ENCODE measurements at regions not wholly inside any gene's neighbourhood (a gene's known extent, or its start where the extent isn't known, plus 50 kb on each side); places are given as distances from the start of the nearest gene placed in this dataset.

DNA sequence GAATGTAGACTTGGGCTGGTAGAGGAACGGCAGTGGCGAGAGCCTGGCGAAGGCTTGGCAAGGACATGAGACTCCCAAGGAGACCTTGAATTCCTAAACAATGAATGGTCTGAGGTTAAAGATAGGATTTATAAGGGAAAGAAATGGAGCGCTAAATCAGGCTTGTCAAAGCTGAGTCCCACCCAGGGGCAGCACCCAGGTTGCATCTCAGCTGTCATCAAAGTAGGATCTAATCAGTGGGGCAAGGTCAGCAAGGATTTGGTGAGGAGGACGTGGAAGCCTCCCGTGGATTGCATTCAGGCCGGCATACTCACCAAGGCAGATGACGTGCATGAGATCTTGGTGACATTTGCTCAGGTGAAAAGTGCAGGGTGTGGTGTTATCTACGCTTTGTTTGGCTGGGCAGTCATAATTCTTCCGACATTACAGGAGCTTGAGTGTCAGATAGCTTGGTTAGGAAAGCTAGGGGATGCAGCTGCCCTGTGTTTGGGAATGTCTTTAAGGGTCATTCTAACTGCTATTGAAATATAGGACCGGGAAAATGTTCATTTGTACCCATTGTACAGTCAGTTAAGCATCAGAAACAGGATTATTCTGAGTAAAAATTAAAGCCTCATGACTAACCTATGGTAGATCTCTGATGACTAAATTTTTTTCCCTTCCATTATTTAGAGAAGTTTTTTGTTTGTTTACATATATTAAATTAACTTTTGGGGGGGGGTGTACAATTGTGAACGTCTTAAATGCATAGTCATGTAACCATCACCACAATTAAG lies 99.4 kb upstream of the TSC22D2 start:
- in situ Hi-C loops (cut with HindIII; ENCODE audit: low pct_ligation_motif_present, low pct_unique_long_range_greater_than_20kb, low sequenced_read_pairs) = no loop called here
- no peak for DNase-seq

DNA sequence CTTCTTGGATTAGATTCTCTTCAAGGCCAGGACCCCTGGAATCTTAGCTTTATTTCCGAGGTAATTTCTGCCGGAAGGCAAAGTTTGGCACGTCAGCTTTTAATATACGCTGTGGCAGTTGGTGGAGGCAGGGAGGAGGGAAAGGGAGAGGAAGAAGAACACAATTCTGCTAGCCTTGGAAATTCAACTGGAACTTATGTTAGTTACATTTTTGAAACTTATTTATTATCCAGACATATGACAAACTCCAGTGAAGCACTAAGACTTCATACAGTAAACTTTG lies 100.1 kb upstream of the TSC22D2 start:
- no peak for DNase-seq
- in situ Hi-C loops (cut with HindIII; ENCODE audit: low pct_ligation_motif_present, low pct_unique_long_range_greater_than_20kb, low sequenced_read_pairs) = no loop called here

DNA sequence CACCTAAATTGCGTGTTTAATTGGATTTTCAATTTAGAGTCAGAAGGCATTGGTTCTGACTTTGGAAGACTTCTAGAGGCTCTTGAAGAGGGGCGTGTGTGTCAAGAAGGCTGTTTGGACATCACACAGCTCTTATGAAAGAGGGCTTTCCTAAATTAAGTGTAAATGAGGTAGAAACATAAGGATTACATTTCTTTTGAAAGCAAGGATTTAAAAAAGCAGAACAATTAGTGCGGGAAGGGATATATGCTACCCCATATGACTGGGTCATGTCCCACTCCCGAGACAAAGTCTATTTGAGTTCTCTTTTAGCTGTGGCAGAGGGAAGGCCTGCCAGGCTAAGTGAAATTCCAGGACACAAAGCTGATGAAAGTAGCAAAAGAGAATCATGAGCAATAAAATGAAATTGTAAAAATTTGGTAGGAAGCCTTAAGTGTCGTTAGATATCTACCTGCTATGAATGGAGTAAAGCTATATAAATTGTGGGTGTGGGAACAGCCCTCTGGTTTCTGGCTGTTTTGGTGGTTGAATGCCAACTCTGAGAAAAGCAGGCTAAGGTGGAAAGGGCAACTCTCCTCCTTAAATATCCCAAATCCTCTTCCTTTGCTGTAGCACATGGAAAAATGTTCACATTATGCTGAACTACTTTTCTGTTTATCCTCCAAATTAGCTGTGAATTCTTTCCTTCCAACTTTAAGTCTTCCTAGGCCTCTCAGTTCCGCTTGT lies 100.6 kb upstream of the TSC22D2 start:
- DNase-seq = no peak
- in situ Hi-C loops (cut with HindIII; ENCODE audit: low pct_ligation_motif_present, low pct_unique_long_range_greater_than_20kb, low sequenced_read_pairs) = no loop called here

DNA sequence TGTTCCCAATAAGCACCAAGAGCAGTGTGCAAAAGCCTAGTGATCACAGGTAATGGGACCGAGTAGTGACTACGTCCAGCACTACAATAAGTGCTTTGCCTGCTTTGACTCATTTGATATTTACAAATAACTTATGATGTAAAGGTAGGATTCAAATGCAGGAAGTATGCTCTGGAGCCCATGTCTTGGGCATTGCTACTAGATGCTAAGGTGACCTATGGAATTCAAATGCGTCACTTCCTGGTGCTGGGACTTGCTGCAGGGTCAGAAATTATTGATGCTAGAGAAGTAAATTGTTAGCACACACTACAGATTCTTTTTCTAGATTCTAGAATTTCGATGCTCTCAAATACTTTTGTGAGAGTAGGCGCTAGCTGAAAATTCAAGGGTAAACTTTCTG lies 101.2 kb upstream of the TSC22D2 start:
- in situ Hi-C loops (cut with HindIII; ENCODE audit: low pct_ligation_motif_present, low pct_unique_long_range_greater_than_20kb, low sequenced_read_pairs) = no loop called here

DNA sequence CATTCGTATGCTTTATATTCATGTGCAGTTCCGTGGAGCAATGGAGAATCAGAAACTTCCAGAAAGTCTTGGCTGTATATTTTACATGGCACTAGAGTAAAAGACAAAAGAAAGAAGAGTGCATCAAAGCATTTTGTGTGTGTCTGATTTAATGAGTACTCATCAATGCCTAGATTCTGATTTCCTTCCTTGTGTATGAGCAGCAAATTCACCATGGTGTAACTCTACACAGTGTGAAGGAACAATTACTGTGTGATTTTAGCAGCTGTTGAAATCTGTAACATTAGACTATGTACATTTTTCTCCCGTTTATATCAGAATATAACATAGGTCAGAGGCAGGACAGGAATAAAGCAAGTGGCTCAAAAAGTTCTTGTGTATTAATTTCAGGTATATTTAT lies 102.0 kb upstream of the TSC22D2 start:
- no peak for DNase-seq
- in situ Hi-C loops (cut with HindIII; ENCODE audit: low pct_ligation_motif_present, low pct_unique_long_range_greater_than_20kb, low sequenced_read_pairs) = no loop called here

More for the DNA sequence above, 101.2 kb upstream of the TSC22D2 start:
- DNase-seq = no peak

DNA sequence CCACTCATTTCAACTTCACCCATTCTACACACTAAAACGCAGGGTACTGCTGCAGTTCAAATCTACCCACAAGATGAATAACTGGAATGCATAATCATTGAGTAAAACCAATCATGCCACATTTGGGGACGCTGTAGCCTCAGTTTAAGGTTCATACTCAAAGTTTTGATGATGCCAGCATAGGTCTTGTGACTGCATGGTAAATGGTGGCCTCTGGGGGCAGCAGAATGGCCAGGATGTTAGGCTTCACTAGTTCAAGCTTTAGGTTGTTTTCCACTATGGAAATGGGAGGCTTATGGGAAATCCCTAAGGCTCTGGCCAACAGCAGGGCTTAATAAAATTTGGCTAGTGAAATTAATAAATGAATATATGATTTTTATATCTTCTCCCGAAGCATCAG lies 104.3 kb upstream of the TSC22D2 start:
- in situ Hi-C loops (cut with HindIII; ENCODE audit: low pct_ligation_motif_present, low pct_unique_long_range_greater_than_20kb, low sequenced_read_pairs) = no loop called here
- DNase-seq = no peak

DNA sequence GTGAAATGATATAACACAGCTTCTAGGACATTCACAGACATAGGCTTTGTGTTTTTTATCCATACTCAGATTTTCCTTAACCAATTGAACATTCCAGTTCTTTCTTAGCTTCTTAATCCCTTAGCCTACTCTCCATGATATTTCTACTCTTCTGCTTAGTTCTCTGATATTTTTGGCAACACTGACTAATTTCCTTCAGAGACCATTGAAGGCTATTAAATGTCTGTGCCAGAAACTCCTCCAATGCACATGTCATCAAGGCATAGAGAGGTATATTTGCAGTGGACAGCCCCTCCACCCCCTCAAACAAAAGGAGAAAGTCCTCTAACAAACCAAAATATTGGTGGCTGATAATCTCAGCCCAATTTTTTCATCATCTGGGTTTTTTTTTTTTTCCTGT lies 105.9 kb upstream of the TSC22D2 start:
- DNase-seq = no peak
- in situ Hi-C loops (cut with HindIII; ENCODE audit: low pct_ligation_motif_present, low pct_unique_long_range_greater_than_20kb, low sequenced_read_pairs) = no loop called here

DNA sequence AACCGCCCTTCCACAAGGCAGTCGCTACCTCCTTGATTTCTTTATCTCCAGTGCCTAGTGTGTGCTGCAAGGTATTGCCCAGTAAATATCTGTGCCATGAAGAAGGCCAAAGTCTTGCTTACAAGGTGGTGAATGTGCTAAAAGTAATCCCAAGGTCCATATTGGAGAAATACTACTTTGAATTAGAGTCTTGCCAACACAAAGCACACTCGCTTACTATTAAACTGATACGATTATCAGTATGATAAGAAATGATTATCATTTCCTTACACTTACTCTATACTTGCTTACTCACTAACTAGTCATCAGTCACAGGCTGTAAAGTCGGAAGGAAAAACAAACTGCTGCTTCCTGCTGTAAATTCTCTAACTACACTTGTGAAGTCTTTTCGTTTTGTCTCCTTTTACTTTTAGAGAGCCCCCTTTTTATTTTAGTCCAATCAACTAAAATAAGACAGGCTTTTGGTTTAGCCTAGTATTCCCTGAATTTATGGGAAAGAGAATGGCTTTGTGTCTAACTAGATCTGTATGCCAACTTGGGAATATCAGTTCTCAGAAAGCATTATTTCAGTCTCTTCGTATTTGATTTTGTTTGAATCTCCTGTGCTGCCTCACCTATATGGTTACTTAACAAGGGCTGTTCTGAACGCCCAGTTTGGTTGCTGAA lies 107.1 kb upstream of the TSC22D2 start:
- DNase-seq = peak; percentile 24
- in situ Hi-C loops (cut with HindIII; ENCODE audit: low pct_ligation_motif_present, low pct_unique_long_range_greater_than_20kb, low sequenced_read_pairs) = no loop called here

DNA sequence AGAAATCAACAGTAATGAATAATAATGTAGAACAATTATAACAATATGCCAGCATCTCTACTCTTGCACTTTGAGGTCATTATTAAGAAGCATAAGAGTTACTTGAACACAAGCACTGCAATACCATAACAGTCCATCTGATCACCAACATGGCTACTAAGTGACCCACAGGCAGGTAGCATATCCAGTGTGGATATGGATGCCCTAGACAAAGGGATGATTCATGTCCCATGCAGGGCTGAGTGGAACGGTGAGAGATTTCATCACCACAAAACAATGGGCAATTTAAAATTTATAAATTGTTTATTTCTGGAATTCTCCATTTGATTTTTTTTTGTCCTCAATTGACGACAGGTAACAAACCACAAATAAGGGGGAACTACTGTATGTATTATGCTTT lies 107.7 kb upstream of the TSC22D2 start:
- in situ Hi-C loops (cut with HindIII; ENCODE audit: low pct_ligation_motif_present, low pct_unique_long_range_greater_than_20kb, low sequenced_read_pairs) = no loop called here
- DNase-seq = no peak

DNA sequence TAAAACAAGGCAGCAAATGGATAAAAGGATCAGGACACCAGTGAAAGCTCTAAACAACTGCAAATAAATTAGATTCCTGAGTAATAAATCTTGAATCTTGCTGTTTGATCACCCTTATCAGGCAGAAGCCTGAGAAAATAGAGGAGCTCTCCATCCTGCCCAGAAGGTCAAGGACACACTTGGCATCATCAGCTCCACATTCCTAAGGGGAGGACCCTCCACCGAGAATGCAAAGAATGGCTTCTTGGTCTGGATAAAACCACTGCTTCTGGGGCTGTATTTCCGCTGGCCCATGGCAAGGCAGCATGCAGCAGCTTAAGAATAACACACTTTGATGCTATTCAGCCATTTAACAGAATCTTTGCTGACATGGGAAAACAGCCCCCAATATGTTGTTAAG lies 108.9 kb upstream of the TSC22D2 start:
- DNase-seq = peak; percentile 29
- in situ Hi-C loops (cut with HindIII; ENCODE audit: low pct_ligation_motif_present, low pct_unique_long_range_greater_than_20kb, low sequenced_read_pairs) = no loop called here

DNA sequence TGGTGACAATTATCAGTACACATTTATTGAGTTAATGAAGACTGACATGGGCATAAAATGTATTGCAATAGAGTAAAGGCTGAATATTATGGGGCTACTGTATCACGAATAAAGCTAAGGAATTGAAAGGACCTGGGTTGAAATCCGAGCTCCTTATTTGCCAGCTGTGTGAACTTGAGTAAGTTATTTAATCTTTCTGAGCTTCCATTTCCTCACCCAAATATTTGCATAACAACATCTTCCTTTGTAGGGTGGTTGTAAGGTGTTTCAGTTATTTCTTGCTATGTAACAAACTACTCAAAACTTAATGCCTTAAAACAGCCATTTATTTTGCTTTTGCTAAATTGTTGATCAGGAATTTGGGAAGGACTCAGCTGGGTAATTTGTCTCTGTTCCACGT lies 111.1 kb upstream of the TSC22D2 start:
- in situ Hi-C loops (cut with HindIII; ENCODE audit: low pct_ligation_motif_present, low pct_unique_long_range_greater_than_20kb, low sequenced_read_pairs) = no loop called here
- DNase-seq = no peak

DNA sequence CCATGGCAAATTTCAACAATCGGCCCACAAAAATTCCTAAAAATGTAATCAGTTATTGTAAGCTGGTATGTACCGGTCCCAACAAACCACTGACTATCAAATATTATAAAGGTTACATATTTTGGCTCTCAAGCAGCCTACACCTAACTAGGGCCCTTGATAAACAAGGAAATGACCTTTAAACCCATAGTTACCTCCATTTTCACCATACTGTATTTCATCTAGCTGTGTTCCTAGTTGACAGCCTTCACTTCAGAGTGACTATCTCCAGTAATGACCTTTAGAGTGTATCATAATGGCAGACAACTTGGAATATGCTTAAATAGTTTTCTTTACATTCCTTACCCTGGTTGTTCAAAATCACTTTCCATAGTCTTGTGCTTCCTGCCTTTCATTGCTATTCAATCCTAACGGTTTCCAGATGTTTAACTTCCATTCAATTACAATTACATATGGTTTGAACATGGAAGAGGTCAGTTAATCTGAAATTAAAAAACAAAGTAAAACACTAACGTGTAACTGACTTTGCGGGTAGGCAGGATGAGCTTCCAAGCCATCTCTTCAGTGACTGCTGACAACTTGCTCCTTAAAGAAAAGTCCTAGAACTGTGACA lies 111.9 kb upstream of the TSC22D2 start:
- in situ Hi-C loops (cut with HindIII; ENCODE audit: low pct_ligation_motif_present, low pct_unique_long_range_greater_than_20kb, low sequenced_read_pairs) = no loop called here
- no peak for DNase-seq

DNA sequence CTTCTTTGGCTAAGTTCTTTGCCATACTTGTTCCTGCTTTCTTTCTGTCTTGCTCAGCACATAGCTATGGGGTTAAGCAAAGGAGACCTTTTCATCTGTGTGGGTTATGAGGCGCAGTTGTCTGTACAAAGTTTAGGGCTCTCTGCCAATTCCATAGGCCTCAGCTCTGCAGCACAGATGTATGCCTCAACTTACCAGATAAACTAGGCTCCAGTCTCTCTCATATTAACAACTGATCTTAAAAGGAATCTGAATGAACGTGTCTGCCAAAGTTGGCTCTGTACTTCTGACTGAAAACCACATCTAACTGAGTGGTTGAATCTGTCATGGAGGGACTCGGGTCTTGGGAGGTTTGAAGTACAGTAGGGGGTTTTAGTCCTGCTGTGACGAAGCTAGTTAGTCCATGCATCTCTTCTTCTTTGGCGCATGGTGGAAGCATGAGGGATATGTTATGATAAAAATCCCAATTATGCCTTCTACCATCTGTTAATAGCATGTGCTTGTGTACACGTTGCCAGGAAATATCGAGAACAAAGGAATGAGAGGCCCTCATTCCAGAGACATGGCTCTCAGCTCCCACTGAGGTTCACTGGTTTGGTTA lies 114.6 kb upstream of the TSC22D2 start:
- no peak for DNase-seq
- in situ Hi-C loops (cut with HindIII; ENCODE audit: low pct_ligation_motif_present, low pct_unique_long_range_greater_than_20kb, low sequenced_read_pairs) = no loop called here

DNA sequence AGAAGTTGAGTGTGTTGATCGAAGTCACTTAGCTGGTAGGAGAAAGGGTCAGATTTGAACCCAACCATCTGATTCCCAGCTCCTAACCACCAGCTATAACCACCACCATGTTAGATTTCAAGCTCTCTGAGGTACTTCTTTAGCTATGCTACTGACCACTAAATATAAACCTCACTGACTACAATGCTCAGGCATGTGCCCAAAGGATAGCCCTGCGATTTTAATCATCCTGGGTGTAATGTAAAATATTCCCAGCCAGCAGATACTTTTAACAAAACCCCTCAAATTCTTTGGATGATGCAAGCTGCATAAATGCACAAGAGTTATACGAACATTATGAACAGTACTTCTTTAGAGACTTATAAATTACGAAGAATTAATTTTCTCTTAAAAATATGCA lies 115.2 kb upstream of the TSC22D2 start:
- in situ Hi-C loops (cut with HindIII; ENCODE audit: low pct_ligation_motif_present, low pct_unique_long_range_greater_than_20kb, low sequenced_read_pairs) = no loop called here
- DNase-seq = no peak

DNA sequence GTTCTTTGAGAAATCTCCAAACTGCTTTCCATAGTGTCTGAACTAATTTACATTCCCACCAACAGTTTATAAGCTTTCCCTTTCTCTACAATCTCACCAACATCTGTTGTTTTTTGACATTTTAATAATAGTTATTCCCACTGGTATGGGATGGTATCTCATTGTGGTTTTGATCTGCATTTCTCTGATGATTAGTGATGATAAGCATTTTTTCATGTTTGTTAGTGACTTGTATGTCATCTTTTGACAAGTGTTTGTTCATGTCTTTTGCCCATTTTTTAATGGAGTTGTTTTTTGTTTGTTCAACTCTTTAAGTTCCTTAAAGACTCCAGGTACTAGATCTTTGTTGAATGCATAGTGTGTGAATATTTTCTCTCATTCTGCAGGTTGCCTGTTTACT lies 116.6 kb upstream of the TSC22D2 start:
- in situ Hi-C loops (cut with HindIII; ENCODE audit: low pct_ligation_motif_present, low pct_unique_long_range_greater_than_20kb, low sequenced_read_pairs) = no loop called here
- no peak for DNase-seq

DNA sequence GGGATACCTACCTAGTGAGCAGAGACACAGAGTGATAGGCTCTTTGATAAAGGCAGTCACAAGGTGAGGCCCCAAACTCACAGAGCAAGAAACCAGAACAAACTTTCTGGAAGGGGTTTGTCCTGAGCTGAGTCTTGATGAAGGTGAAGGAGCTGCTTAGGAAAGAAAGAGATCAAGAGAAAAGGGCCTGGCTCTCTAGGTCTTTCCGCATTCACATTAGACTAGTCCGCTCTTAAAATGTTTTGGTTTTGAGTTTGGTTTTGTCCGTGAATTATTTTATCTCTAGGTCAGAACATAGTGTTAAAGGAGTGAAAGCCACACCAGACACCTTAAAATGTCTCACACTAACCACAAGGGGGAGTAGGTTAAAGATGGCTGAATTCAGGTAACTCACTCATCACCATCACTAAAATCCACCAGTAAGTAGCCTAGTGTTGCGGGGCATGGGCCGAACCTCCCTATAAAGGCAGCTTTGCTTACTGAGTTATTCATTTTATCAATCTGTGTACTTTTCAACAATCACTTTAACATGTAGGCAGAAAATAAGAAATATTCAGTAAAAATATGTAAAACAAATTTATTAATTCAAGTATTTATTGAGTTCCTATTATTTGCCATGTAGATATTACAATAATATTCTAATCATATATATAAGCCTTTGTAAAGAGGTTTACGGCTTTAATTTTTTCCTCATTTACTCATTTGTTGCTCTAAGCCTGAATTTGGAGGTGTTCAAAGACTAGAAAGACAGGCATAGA lies 121.5 kb upstream of the TSC22D2 start:
- in situ Hi-C loops (cut with HindIII; ENCODE audit: low pct_ligation_motif_present, low pct_unique_long_range_greater_than_20kb, low sequenced_read_pairs) = no loop called here
- DNase-seq = peak; percentile 64

DNA sequence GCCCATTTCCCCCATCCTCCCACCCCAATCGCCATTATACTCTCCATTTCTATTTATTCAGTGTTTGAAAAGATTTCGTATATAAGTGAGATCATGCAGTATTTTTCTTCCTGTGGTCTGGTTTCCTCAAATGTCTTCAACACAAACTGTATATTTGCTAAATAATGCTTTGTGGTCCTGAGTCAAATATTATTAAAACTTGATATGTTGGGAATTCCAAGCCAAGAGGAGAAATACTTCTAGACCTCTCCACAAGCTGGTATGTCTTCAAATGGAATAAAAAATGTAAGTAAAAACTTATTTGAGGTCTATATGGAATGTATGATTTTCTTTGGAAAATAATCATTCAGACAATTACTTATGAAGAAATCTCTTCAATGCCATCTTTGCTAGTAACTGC lies 122.5 kb upstream of the TSC22D2 start:
- DNase-seq = no peak
- in situ Hi-C loops (cut with HindIII; ENCODE audit: low pct_ligation_motif_present, low pct_unique_long_range_greater_than_20kb, low sequenced_read_pairs) = no loop called here

DNA sequence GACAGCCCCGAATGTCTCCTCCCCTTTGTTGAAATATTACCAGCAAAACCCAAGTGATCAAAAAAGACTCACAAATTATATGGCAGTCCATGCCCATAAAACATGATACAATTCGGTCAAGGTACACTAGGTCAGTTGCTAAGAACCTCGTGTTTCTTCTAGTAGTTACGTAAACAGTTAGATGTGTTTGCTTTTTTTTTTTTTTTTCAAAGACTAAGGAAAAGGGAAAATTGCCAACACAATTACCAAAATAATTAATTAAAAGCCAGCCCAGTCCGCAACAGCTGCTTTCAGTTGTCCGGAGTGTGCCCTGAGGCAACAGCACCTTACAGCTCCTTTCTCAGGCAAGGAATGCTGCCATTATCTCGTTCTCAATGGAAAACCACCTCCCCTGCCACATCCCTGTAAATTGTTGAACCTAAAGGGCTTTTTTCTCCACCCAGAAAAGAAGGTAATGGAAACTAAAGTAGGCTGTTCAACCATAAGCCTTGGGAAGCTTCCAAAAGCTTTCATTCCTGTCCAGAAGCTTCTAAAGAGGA lies 129.2 kb upstream of the TSC22D2 start:
- in situ Hi-C loops (cut with HindIII; ENCODE audit: low pct_ligation_motif_present, low pct_unique_long_range_greater_than_20kb, low sequenced_read_pairs) = no loop called here
- DNase-seq = no peak
